Panc1 (cell line): ENCODE measurements at regions not wholly inside any gene's neighbourhood (a gene's known extent, or its start where the extent isn't known, plus 50 kb on each side); places are given as distances from the start of the nearest gene placed in this dataset.

Source experiments
- ATAC-seq: fragments of 200-7000 bp; cut with Tn5 transposase; 2 replicates; pipeline ENCODE4 v1.9.1; 2020; ENCODE audit warnings: mild to moderate bottlenecking, moderate library complexity
- BruUV-seq: library from RNA; stranded (reverse); fragments of 400-500 nt; replicated peaks from 2 replicates; lab custom pipeline; 2021; lab: Mats Ljungman, UMichigan
- CTCF ChIA-PET: fragments of 300-600 bp; sonication (Branson Sonifier 250); formaldehyde crosslinking; loops from one replicate; lab custom pipeline; 2022; ENCODE audit warnings: antibody characterized with exemption; lab: Charles Lee
- POLR2A ChIA-PET: fragments of 300-600 bp; sonication (Branson Sonifier 250); formaldehyde crosslinking; loops from one replicate; lab custom pipeline; 2022; ENCODE audit warnings: antibody characterized with exemption; lab: Charles Lee
- DNase-seq: peaks from one replicate; pipeline ENCODE4 v3.0.0-alpha.2; 2010; ENCODE audit warnings: low read depth, low spot score
- H3K27ac ChIP-seq: 2 replicates; pipeline ENCODE4 v1.5.1; 2011; ENCODE audit warnings: mild to moderate bottlenecking, low read length, inconsistent platforms
- H3K27me3 ChIP-seq: fragments of 200-500 bp; sonication (Bioruptor generic); 2 replicates; pipeline ENCODE4 v1.6.0; 2014; ENCODE audit warnings: low read length, inconsistent platforms; ENCODE audit not compliant: control insufficient read depth, insufficient read depth
- H3K36me3 ChIP-seq: fragments of 200-500 bp; sonication (Bioruptor generic); 2 replicates; pipeline ENCODE4 v1.5.1; 2014; ENCODE audit warnings: inconsistent platforms, mild to moderate bottlenecking, low read length, moderate library complexity; ENCODE audit not compliant: control insufficient read depth, insufficient read depth
- H3K4me1 ChIP-seq: 2 replicates; pipeline ENCODE4 v1.5.1; 2011; ENCODE audit warnings: inconsistent platforms, mild to moderate bottlenecking, low read length, moderate library complexity; ENCODE audit not compliant: control insufficient read depth, insufficient read depth
- H3K4me3 ChIP-seq, 2 experiments: 2 replicates each; pipeline ENCODE4 v1.5.1; 2011 to 2012; ENCODE audit warnings: low read depth in 2 of 2, low read length in 2 of 2, mild to moderate bottlenecking in 2 of 2, inconsistent platforms in 1 of 2, moderate library complexity in 1 of 2
- H3K9me3 ChIP-seq: fragments of 200-500 bp; sonication (Bioruptor generic); 2 replicates; pipeline ENCODE4 v1.5.1; 2014; ENCODE audit warnings: low read depth, mild to moderate bottlenecking, inconsistent platforms, low read length, moderate library complexity; ENCODE audit not compliant: control insufficient read depth, insufficient read depth
- CTCF ChIP-seq: fragments of 450-650 bp; IDR thresholded peaks from 2 replicates; pipeline ENCODE4 v1.5.1; 2017; ENCODE audit warnings: mild to moderate bottlenecking
- POLR2AphosphoS5 ChIP-seq: IDR thresholded peaks from 2 replicates; pipeline ENCODE4 v1.6.1; 2012; ENCODE audit warnings: mild to moderate bottlenecking, low read depth, low read length, moderate library complexity
- SIN3A ChIP-seq: IDR thresholded peaks from 2 replicates; pipeline ENCODE4 v1.6.1; 2012; ENCODE audit warnings: low read depth, mild to moderate bottlenecking, low read length, moderate library complexity, borderline replicate concordance; ENCODE audit not compliant: insufficient read depth
- TCF7L2 ChIP-seq: IDR thresholded peaks from 2 replicates; pipeline ENCODE4 v1.6.1; 2011; ENCODE audit warnings: mild to moderate bottlenecking, low read depth, low read length, inconsistent platforms
- in situ Hi-C: cut with HindIII; loops from 2 replicates; pipeline ENCODE4 v1.10.0; 2016; ENCODE audit warnings: low sequenced_read_pairs, low pct_unique_long_range_greater_than_20kb
- intact Hi-C: fragments of 100-400 bp; cut with micrococcal nuclease; formaldehyde crosslinking; loops from one replicate; pipeline ENCODE4 v1.10.0; 2022; ENCODE audit not compliant: unreplicated experiment
- TF ChIP-seq, protein P1 (sequence below), 2 experiments: IDR thresholded peaks; 2 replicates each; pipeline ENCODE4 v1.6.1; 2011 to 2012; ENCODE audit warnings: low read depth in 2 of 2, control low read depth in 1 of 2, low read length in 1 of 2, mild to moderate bottlenecking in 1 of 2, moderate library complexity in 1 of 2; ENCODE audit not compliant: insufficient read depth in 1 of 2

DNA sequence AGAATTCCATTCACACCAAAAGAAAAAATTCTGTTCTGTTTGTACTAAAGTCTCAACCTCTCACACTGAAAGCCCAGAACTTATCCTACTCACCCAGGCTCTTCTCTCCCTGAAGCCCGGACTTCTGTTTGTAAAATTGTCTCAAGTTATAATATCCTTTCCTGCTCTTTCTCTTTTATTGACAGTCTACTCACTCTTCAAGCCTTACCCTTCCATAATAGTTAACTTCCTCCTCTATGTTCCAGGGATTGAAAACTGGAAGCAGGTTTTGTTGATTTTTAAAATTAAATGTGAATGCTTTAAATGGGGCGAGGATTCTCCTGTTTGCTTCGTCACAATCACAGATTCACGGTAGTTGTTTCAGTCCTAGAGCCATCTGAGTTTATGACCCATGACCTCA, 51.7 kb upstream of the CCDC112 start:
- no peaks in the 10 kb centered on the region for H3K36me3 ChIP-seq
- H3K9me3 ChIP-seq: no peaks in the 10 kb centered on the region
- CTCF ChIA-PET: no interaction called here
- no peak for ATAC-seq
- H3K27ac ChIP-seq: no peak overlapping the region
- no peak for DNase-seq
- no peak for TF ChIP-seq CTCF
- TF ChIP-seq, protein P1, sequence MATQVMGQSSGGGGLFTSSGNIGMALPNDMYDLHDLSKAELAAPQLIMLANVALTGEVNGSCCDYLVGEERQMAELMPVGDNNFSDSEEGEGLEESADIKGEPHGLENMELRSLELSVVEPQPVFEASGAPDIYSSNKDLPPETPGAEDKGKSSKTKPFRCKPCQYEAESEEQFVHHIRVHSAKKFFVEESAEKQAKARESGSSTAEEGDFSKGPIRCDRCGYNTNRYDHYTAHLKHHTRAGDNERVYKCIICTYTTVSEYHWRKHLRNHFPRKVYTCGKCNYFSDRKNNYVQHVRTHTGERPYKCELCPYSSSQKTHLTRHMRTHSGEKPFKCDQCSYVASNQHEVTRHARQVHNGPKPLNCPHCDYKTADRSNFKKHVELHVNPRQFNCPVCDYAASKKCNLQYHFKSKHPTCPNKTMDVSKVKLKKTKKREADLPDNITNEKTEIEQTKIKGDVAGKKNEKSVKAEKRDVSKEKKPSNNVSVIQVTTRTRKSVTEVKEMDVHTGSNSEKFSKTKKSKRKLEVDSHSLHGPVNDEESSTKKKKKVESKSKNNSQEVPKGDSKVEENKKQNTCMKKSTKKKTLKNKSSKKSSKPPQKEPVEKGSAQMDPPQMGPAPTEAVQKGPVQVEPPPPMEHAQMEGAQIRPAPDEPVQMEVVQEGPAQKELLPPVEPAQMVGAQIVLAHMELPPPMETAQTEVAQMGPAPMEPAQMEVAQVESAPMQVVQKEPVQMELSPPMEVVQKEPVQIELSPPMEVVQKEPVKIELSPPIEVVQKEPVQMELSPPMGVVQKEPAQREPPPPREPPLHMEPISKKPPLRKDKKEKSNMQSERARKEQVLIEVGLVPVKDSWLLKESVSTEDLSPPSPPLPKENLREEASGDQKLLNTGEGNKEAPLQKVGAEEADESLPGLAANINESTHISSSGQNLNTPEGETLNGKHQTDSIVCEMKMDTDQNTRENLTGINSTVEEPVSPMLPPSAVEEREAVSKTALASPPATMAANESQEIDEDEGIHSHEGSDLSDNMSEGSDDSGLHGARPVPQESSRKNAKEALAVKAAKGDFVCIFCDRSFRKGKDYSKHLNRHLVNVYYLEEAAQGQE (IDR thresholded peaks at IDR 0.05; ENCODE audit: insufficient read depth in 1 of 2, low read depth in 2 of 2, low read length in 1 of 2): no peak
- TF ChIP-seq POLR2AphosphoS5: no peak
- no peak for TF ChIP-seq TCF7L2
- no peak for TF ChIP-seq SIN3A
- H3K4me1 ChIP-seq: no peaks in the 10 kb centered on the region
- no peak overlapping the region for H3K4me3 ChIP-seq
- intact Hi-C loops: no loop called here
- in situ Hi-C loops: no loop called here
- no TSS peak for BruUV-seq
- POLR2A ChIA-PET: no interaction called here
- no peaks in the 10 kb centered on the region for H3K27me3 ChIP-seq
